H9 (cell line): ENCODE measurements at regions not wholly inside any gene's neighbourhood (a gene's known extent, or its start where the extent isn't known, plus 50 kb on each side); places are given as distances from the start of the nearest gene placed in this dataset.

Experiments used
- DNase-seq: peaks from one replicate; pipeline ENCODE4 v3.0.0-alpha.2; 2017
- H2AFZ ChIP-seq: one replicate; pipeline ENCODE4 v1.6.1; 2013; ENCODE audit warnings: mild to moderate bottlenecking, low read length, control low read depth, moderate library complexity
- H2AK5ac ChIP-seq: 2 replicates; pipeline ENCODE4 v1.6.1; 2013; ENCODE audit warnings: low read length, control low read depth, mixed read lengths; ENCODE audit not compliant: insufficient read length
- H2BK120ac ChIP-seq: one replicate; pipeline ENCODE4 v1.6.1; 2013; ENCODE audit warnings: low read depth, mild to moderate bottlenecking, low read length, control low read depth, inconsistent platforms; ENCODE audit not compliant: poor library complexity, severe bottlenecking
- H2BK12ac ChIP-seq: 2 replicates; pipeline ENCODE4 v1.6.1; 2013; ENCODE audit warnings: low read length, control low read depth, mixed read lengths, low read depth; ENCODE audit not compliant: insufficient read length
- H2BK15ac ChIP-seq: 2 replicates; pipeline ENCODE4 v1.6.1; 2013; ENCODE audit warnings: low read depth, low read length, control low read depth
- H2BK20ac ChIP-seq: one replicate; pipeline ENCODE4 v1.6.1; 2013; ENCODE audit warnings: low read depth, mild to moderate bottlenecking, low read length, control low read depth, inconsistent platforms; ENCODE audit not compliant: poor library complexity, severe bottlenecking
- H2BK5ac ChIP-seq: 2 replicates; pipeline ENCODE4 v1.6.1; 2013; ENCODE audit warnings: low read length, control low read depth, mixed read lengths; ENCODE audit not compliant: insufficient read length
- H3K14ac ChIP-seq: 2 replicates; pipeline ENCODE4 v1.6.1; 2013; ENCODE audit warnings: low read length, control low read depth; ENCODE audit not compliant: insufficient read depth
- H3K18ac ChIP-seq: 2 replicates; pipeline ENCODE4 v1.6.1; 2013; ENCODE audit warnings: low read depth, mild to moderate bottlenecking, mixed read lengths, low read length, control low read depth; ENCODE audit not compliant: insufficient read length
- H3K23ac ChIP-seq: 2 replicates; pipeline ENCODE4 v1.6.1; 2013; ENCODE audit warnings: low read length, control low read depth, mixed read lengths, low read depth; ENCODE audit not compliant: insufficient read length
- H3K23me2 ChIP-seq: 2 replicates; pipeline ENCODE4 v1.6.1; 2013; ENCODE audit warnings: low read depth, mild to moderate bottlenecking, mixed read lengths, low read length, control low read depth; ENCODE audit not compliant: insufficient read length, poor library complexity, severe bottlenecking
- H3K27ac ChIP-seq: 2 replicates; pipeline ENCODE4 v1.5.1; 2013; ENCODE audit warnings: low read length, control low read depth, mixed read lengths, low read depth; ENCODE audit not compliant: insufficient read length
- H3K27me3 ChIP-seq: 2 replicates; pipeline ENCODE4 v1.6.1; 2013; ENCODE audit warnings: low read length, control low read depth, inconsistent platforms; ENCODE audit not compliant: insufficient read depth
- H3K4ac ChIP-seq: 2 replicates; pipeline ENCODE4 v1.6.1; 2013; ENCODE audit warnings: low read depth, mild to moderate bottlenecking, control low read depth, inconsistent platforms, low read length, moderate library complexity
- H3K4me1 ChIP-seq: 2 replicates; pipeline ENCODE4 v1.6.1; 2013; ENCODE audit warnings: low read length, control low read depth, inconsistent platforms; ENCODE audit not compliant: insufficient read depth
- H3K4me2 ChIP-seq: 2 replicates; pipeline ENCODE4 v1.6.1; 2013; ENCODE audit warnings: low read length, control low read depth, mixed read lengths; ENCODE audit not compliant: insufficient read length, insufficient read depth
- H3K56ac ChIP-seq: 2 replicates; pipeline ENCODE4 v1.6.1; 2013; ENCODE audit warnings: low read depth, mild to moderate bottlenecking, mixed read lengths, low read length, control low read depth; ENCODE audit not compliant: insufficient read length
- H3K79me1 ChIP-seq: 2 replicates; pipeline ENCODE4 v1.6.1; 2013; ENCODE audit warnings: low read depth, mild to moderate bottlenecking, moderate library complexity, low read length, control low read depth, inconsistent platforms; ENCODE audit not compliant: insufficient read depth, poor library complexity, severe bottlenecking
- H3K79me2 ChIP-seq: 2 replicates; pipeline ENCODE4 v1.6.1; 2013; ENCODE audit warnings: low read length, control low read depth, inconsistent platforms; ENCODE audit not compliant: insufficient read depth
- H3K9ac ChIP-seq: 2 replicates; pipeline ENCODE4 v1.6.1; 2013; ENCODE audit warnings: low read length, control low read depth, mixed read lengths; ENCODE audit not compliant: insufficient read length; ENCODE audit errors: extremely low read depth
- H3K9me3 ChIP-seq: one replicate; pipeline ENCODE4 v1.6.1; 2013; ENCODE audit warnings: low read depth, low read length, inconsistent platforms; ENCODE audit not compliant: control insufficient read depth
- H3T11ph ChIP-seq: one replicate; pipeline ENCODE4 v1.6.1; 2013; ENCODE audit warnings: mild to moderate bottlenecking, low read length, control low read depth, inconsistent platforms
- H4K20me1 ChIP-seq: one replicate; pipeline ENCODE4 v1.6.1; 2013; ENCODE audit not compliant: control insufficient read depth, insufficient read length, insufficient read depth
- H4K5ac ChIP-seq: 2 replicates; pipeline ENCODE4 v1.6.1; 2013; ENCODE audit warnings: low read depth, mild to moderate bottlenecking, mixed read lengths, low read length, control low read depth; ENCODE audit not compliant: insufficient read length
- H4K8ac ChIP-seq: replicated peaks from 2 replicates; pipeline ENCODE4 v1.6.1; 2013; ENCODE audit warnings: low read length, control low read depth, mixed read lengths, low read depth; ENCODE audit not compliant: insufficient read length
- H4K91ac ChIP-seq: 2 replicates; pipeline ENCODE4 v1.6.1; 2013; ENCODE audit warnings: low read depth, mild to moderate bottlenecking, moderate library complexity, mixed read lengths, low read length, control low read depth; ENCODE audit not compliant: insufficient read length
- H3K27ac Mint-ChIP-seq, 3 experiments: 2 replicates in 2 of 3; 3 replicates in 1 of 3; pipeline ENCODE4 v1.8.0; 2020 to 2021; ENCODE audit warnings: mixed read lengths in 3 of 3, mild to moderate bottlenecking in 1 of 3, moderate library complexity in 1 of 3
- H3K27me3 Mint-ChIP-seq: 2 replicates; pipeline ENCODE4 v1.8.0; 2021; ENCODE audit warnings: low read depth, mild to moderate bottlenecking, moderate library complexity, mixed read lengths
- H3K36me3 Mint-ChIP-seq, 3 experiments: 2 replicates in 2 of 3; 3 replicates in 1 of 3; pipeline ENCODE4 v1.8.0; 2020 to 2021; ENCODE audit warnings: low read depth in 3 of 3, mixed read lengths in 3 of 3; ENCODE audit not compliant: insufficient read depth in 1 of 3
- H3K4me1 Mint-ChIP-seq, 2 experiments: 2 replicates each; pipeline ENCODE4 v1.8.0; 2020; ENCODE audit warnings: mixed read lengths in 2 of 2
- H3K4me3 Mint-ChIP-seq, 2 experiments: 2 replicates in 1 of 2; 3 replicates in 1 of 2; pipeline ENCODE4 v1.8.0; 2020 to 2021; ENCODE audit warnings: mild to moderate bottlenecking in 2 of 2, mixed read lengths in 2 of 2, moderate library complexity in 1 of 2
- H3K9me3 Mint-ChIP-seq, 2 experiments: 2 replicates in 1 of 2; 3 replicates in 1 of 2; pipeline ENCODE4 v1.8.0; 2020; ENCODE audit warnings: mild to moderate bottlenecking in 2 of 2, mixed read lengths in 2 of 2, moderate library complexity in 1 of 2
- CTCF ChIP-seq: fragments of 200-600 bp; sonication (generic); conservative IDR thresholded peaks from 3 replicates; pipeline ENCODE4 v1.8.0; 2021; ENCODE audit warnings: antibody characterized with exemption, mild to moderate bottlenecking
- WGBS: extraction: QIAGEN DNeasy Blood & Tissue Kit; methylation state at CpG from one replicate; pipeline ENCODE4 v1.1.7; 2013; ENCODE audit warnings: missing lambda C conversion rate, low lambda C conversion rate, mixed read lengths; ENCODE audit not compliant: insufficient read length; ENCODE audit errors: extremely low coverage; 5-methylcytosine and 5-hydroxymethylcytosine counted together

DNA sequence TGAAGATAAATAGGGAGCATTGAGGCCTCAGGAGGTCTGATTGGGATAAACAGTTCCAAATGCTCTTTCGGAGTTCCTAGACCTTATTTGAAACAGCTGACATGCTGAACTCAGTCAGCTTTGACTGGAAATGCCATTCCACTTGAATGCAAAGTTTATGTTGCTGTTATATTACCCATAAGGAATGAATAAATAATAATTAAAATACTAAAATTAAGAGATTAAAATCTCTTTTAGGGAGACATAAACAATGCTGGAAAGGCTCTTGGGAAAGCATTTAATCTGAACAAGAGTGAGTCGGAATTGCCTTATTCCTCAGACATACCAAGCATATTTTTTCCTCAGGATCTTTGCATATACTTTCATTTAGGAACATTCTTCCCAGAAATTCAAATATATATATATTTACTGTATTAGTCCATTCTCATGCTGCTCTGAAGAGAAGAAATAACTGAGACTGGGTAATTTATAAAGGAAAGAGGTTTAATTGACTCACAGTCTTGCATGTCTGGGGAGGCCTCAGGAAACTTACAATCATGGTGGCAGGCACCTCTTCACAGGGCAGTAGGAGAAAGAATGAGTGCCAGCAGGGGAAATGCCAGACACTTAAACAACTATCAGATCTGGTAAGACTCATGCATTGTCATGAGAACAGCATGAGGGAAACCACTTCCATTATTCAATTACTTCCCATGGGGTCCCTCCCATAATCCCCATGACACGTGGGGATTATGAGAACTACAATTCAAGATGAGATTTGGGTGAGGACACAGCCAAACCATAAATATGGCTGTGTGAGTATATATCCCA is 318.2 kb upstream of the PLXNA2 start:
- Histone ChIP-seq H2BK12ac (no peak overlapping the region), H3K79me1 (no peaks in the 10 kb centered on the region), H3K4me2 (no peak overlapping the region), H4K8ac (no peak overlapping the region), H2BK15ac (no peak overlapping the region), H4K20me1 (no peaks in the 10 kb centered on the region), H3K9ac (no peak overlapping the region), H2AK5ac (no peak overlapping the region), H3K27ac (no peak overlapping the region), H4K5ac (no peak overlapping the region), H3K9me3 (no peaks in the 10 kb centered on the region), H3K23me2 (no peaks in the 10 kb centered on the region), H3K4ac (no peak overlapping the region), H3T11ph (no peak overlapping the region), H2BK5ac (no peak overlapping the region), H3K14ac (no peak overlapping the region), H3K23ac (no peak overlapping the region), H3K27me3 (no peaks in the 10 kb centered on the region), H3K4me1 (no peaks in the 10 kb centered on the region), H3K18ac (no peak overlapping the region), H3K56ac (no peak overlapping the region), H2AFZ (no peak overlapping the region), H4K91ac (no peak overlapping the region), H2BK120ac (no peak overlapping the region), H3K79me2 (no peaks in the 10 kb centered on the region), H2BK20ac (no peak overlapping the region)
- TF ChIP-seq CTCF, result no peak
- H3K4me3 Mint-ChIP-seq, result no peak overlapping the region
- H3K36me3 Mint-ChIP-seq, result no peaks in the 10 kb centered on the region
- H3K27me3 Mint-ChIP-seq, result no peaks in the 10 kb centered on the region; the same call in 1 of the 2 replicates
- H3K27ac Mint-ChIP-seq, result no peak overlapping the region
- WGBS, result no CpG with 5 or more reads among the region's 3 CpGs
- DNase-seq, result no peak
- peaks cover 2 to 4% of the 10 kb centered on the region in 2 experiments; a peak in 2 of 4 replicates for H3K4me1 Mint-ChIP-seq
- peaks cover 0 to 6% of the 10 kb centered on the region in 2 experiments; a peak in 1 of 5 replicates for H3K9me3 Mint-ChIP-seq
